ENCODE measurements at regions not wholly inside any gene's neighbourhood (a gene's known extent, or its start where the extent isn't known, plus 50 kb on each side); places are given as distances from the start of the nearest gene placed in this dataset.

GRCh38 chr18:76588601-76589226, 93.7 kb upstream of the ZNF516 start:
- TF ChIP-seq CTCF (IDR thresholded peaks at IDR 0.05) (no peak), ZFX (IDR thresholded peaks at IDR 0.05; ENCODE audit: borderline replicate concordance) (no peak)
